ENCODE measurements at regions not wholly inside any gene's neighbourhood (a gene's known extent, or its start where the extent isn't known, plus 50 kb on each side); places are given as distances from the start of the nearest gene placed in this dataset.
"Not testable (repeated sequence)": the region's sequence is repeated elsewhere in the genome, so short reads cannot be mapped to it uniquely, and the experiment has no call there.

GRCh38 chr6:134398453-134398852, 80.5 kb upstream of the SGK1 start:
- no peaks in the 10 kb centered on the region for H3K9me3 ChIP-seq (ENCODE audit: low read length)
- H3K79me2 ChIP-seq (ENCODE audit: low read length): no peaks in the 10 kb centered on the region
- no peaks in the 10 kb centered on the region for H3K4me1 ChIP-seq (ENCODE audit: low read length)
- no peak overlapping the region for H3K27ac ChIP-seq (ENCODE audit: low read length)
- H3K9me2 ChIP-seq (replicated peaks; ENCODE audit: insufficient read depth, low read length): no peaks in the 10 kb centered on the region
- no peak overlapping the region for H2AFZ ChIP-seq (ENCODE audit: low read length)
- no peak for DNase-seq
- no peaks in the 10 kb centered on the region for H4K20me1 ChIP-seq (ENCODE audit: insufficient read depth, low read depth, low read length)
- no peak overlapping the region for H3K9ac ChIP-seq (ENCODE audit: low read length)
- no peak overlapping the region for H3K4me3 ChIP-seq (ENCODE audit: low read length)
- H3K36me3 ChIP-seq (ENCODE audit: insufficient read depth, low read length): no peaks in the 10 kb centered on the region
- H3K4me2 ChIP-seq (ENCODE audit: low read depth, low read length, poor library complexity, severe bottlenecking): no peak overlapping the region
- H3K27me3 ChIP-seq (ENCODE audit: low read length): no peaks in the 10 kb centered on the region

GRCh38 chr6:134397676-134398075, 79.8 kb upstream of the SGK1 start:
- H3K9me2 ChIP-seq (replicated peaks; ENCODE audit: insufficient read depth, low read length): no peaks in the 10 kb centered on the region
- H3K4me3 ChIP-seq (ENCODE audit: low read length): no peak overlapping the region
- no peaks in the 10 kb centered on the region for H3K4me1 ChIP-seq (ENCODE audit: low read length)
- no peaks in the 10 kb centered on the region for H4K20me1 ChIP-seq (ENCODE audit: insufficient read depth, low read depth, low read length)
- H3K9ac ChIP-seq (ENCODE audit: low read length): no peak overlapping the region
- no peak overlapping the region for H3K27ac ChIP-seq (ENCODE audit: low read length)
- H3K79me2 ChIP-seq (ENCODE audit: low read length): no peaks in the 10 kb centered on the region
- H2AFZ ChIP-seq (ENCODE audit: low read length): no peak overlapping the region
- H3K9me3 ChIP-seq (ENCODE audit: low read length): no peaks in the 10 kb centered on the region
- H3K27me3 ChIP-seq (ENCODE audit: low read length): no peaks in the 10 kb centered on the region
- DNase-seq: no peak
- H3K36me3 ChIP-seq (ENCODE audit: insufficient read depth, low read length): no peaks in the 10 kb centered on the region
- no peak overlapping the region for H3K4me2 ChIP-seq (ENCODE audit: low read depth, low read length, poor library complexity, severe bottlenecking)

- H3K4me1 ChIP-seq (ENCODE audit: low read length): no peaks in the 10 kb centered on the region
- no peak for DNase-seq
- no peak overlapping the region for H2AFZ ChIP-seq (ENCODE audit: low read length)
- H3K36me3 ChIP-seq (ENCODE audit: insufficient read depth, low read length): no peaks in the 10 kb centered on the region
- no peaks in the 10 kb centered on the region for H3K79me2 ChIP-seq (ENCODE audit: low read length)
- no peaks in the 10 kb centered on the region for H4K20me1 ChIP-seq (ENCODE audit: insufficient read depth, low read depth, low read length)
- no peak overlapping the region for H3K27ac ChIP-seq (ENCODE audit: low read length)
- no peak overlapping the region for H3K4me3 ChIP-seq (ENCODE audit: low read length)
- no peaks in the 10 kb centered on the region for H3K27me3 ChIP-seq (ENCODE audit: low read length)
- H3K9ac ChIP-seq (ENCODE audit: low read length): no peak overlapping the region
- no peaks in the 10 kb centered on the region for H3K9me3 ChIP-seq (ENCODE audit: low read length)
- no peak overlapping the region for H3K4me2 ChIP-seq (ENCODE audit: low read depth, low read length, poor library complexity, severe bottlenecking)
- H3K9me2 ChIP-seq (replicated peaks; ENCODE audit: insufficient read depth, low read length): no peaks in the 10 kb centered on the region
Measured at GRCh38 chr6:134394905-134395304, 77.0 kb upstream of the SGK1 start.

GRCh38 chr6:134394208-134394607, 76.3 kb upstream of the SGK1 start:
- no peak overlapping the region for H3K9ac ChIP-seq (ENCODE audit: low read length)
- no peak overlapping the region for H3K27ac ChIP-seq (ENCODE audit: low read length)
- H3K36me3 ChIP-seq (ENCODE audit: insufficient read depth, low read length): no peaks in the 10 kb centered on the region
- H3K79me2 ChIP-seq (ENCODE audit: low read length): no peaks in the 10 kb centered on the region
- H3K9me2 ChIP-seq (replicated peaks; ENCODE audit: insufficient read depth, low read length): no peaks in the 10 kb centered on the region
- DNase-seq: no peak
- no peak overlapping the region for H2AFZ ChIP-seq (ENCODE audit: low read length)
- H3K4me3 ChIP-seq (ENCODE audit: low read length): no peak overlapping the region
- H3K9me3 ChIP-seq (ENCODE audit: low read length): no peaks in the 10 kb centered on the region
- H4K20me1 ChIP-seq (ENCODE audit: insufficient read depth, low read depth, low read length): no peaks in the 10 kb centered on the region
- H3K4me1 ChIP-seq (ENCODE audit: low read length): no peaks in the 10 kb centered on the region
- H3K4me2 ChIP-seq (ENCODE audit: low read depth, low read length, poor library complexity, severe bottlenecking): no peak overlapping the region
- no peaks in the 10 kb centered on the region for H3K27me3 ChIP-seq (ENCODE audit: low read length)

- H3K4me1 ChIP-seq (ENCODE audit: low read length): no peaks in the 10 kb centered on the region
- DNase-seq: no peak
- H3K27me3 ChIP-seq (ENCODE audit: low read length): no peaks in the 10 kb centered on the region
- no peaks in the 10 kb centered on the region for H3K9me3 ChIP-seq (ENCODE audit: low read length)
- no peak overlapping the region for H3K4me3 ChIP-seq (ENCODE audit: low read length)
- H3K4me2 ChIP-seq (ENCODE audit: low read depth, low read length, poor library complexity, severe bottlenecking): no peak overlapping the region
- no peaks in the 10 kb centered on the region for H4K20me1 ChIP-seq (ENCODE audit: insufficient read depth, low read depth, low read length)
- H3K9me2 ChIP-seq (replicated peaks; ENCODE audit: insufficient read depth, low read length): no peaks in the 10 kb centered on the region
- no peak overlapping the region for H3K9ac ChIP-seq (ENCODE audit: low read length)
- H2AFZ ChIP-seq (ENCODE audit: low read length): no peak overlapping the region
- H3K36me3 ChIP-seq (ENCODE audit: insufficient read depth, low read length): no peaks in the 10 kb centered on the region
- no peak overlapping the region for H3K27ac ChIP-seq (ENCODE audit: low read length)
- H3K79me2 ChIP-seq (ENCODE audit: low read length): no peaks in the 10 kb centered on the region
Measured at GRCh38 chr6:134391205-134391604, 73.3 kb upstream of the SGK1 start.

GRCh38 chr6:134389658-134390057, 71.7 kb upstream of the SGK1 start:
- no peaks in the 10 kb centered on the region for H3K36me3 ChIP-seq (ENCODE audit: insufficient read depth, low read length)
- H3K9me3 ChIP-seq (ENCODE audit: low read length): no peaks in the 10 kb centered on the region
- no peak overlapping the region for H3K9ac ChIP-seq (ENCODE audit: low read length)
- H4K20me1 ChIP-seq (ENCODE audit: insufficient read depth, low read depth, low read length): no peaks in the 10 kb centered on the region
- no peak for DNase-seq
- H3K4me1 ChIP-seq (ENCODE audit: low read length): no peaks in the 10 kb centered on the region
- H3K27ac ChIP-seq (ENCODE audit: low read length): no peak overlapping the region
- no peaks in the 10 kb centered on the region for H3K79me2 ChIP-seq (ENCODE audit: low read length)
- H2AFZ ChIP-seq (ENCODE audit: low read length): no peak overlapping the region
- no peaks in the 10 kb centered on the region for H3K27me3 ChIP-seq (ENCODE audit: low read length)
- no peak overlapping the region for H3K4me2 ChIP-seq (ENCODE audit: low read depth, low read length, poor library complexity, severe bottlenecking)
- H3K4me3 ChIP-seq (ENCODE audit: low read length): no peak overlapping the region
- no peaks in the 10 kb centered on the region for H3K9me2 ChIP-seq (replicated peaks; ENCODE audit: insufficient read depth, low read length)

- H3K27ac ChIP-seq (ENCODE audit: low read length): no peak overlapping the region
- no peak overlapping the region for H3K4me2 ChIP-seq (ENCODE audit: low read depth, low read length, poor library complexity, severe bottlenecking)
- no peak overlapping the region for H3K9ac ChIP-seq (ENCODE audit: low read length)
- H3K9me3 ChIP-seq (ENCODE audit: low read length): no peaks in the 10 kb centered on the region
- no peak overlapping the region for H2AFZ ChIP-seq (ENCODE audit: low read length)
- H3K9me2 ChIP-seq (replicated peaks; ENCODE audit: insufficient read depth, low read length): no peaks in the 10 kb centered on the region
- H3K4me1 ChIP-seq (ENCODE audit: low read length): no peaks in the 10 kb centered on the region
- DNase-seq: no peak
- no peaks in the 10 kb centered on the region for H3K79me2 ChIP-seq (ENCODE audit: low read length)
- no peaks in the 10 kb centered on the region for H3K27me3 ChIP-seq (ENCODE audit: low read length)
- H3K36me3 ChIP-seq (ENCODE audit: insufficient read depth, low read length): no peaks in the 10 kb centered on the region
- H3K4me3 ChIP-seq (ENCODE audit: low read length): no peak overlapping the region
- no peaks in the 10 kb centered on the region for H4K20me1 ChIP-seq (ENCODE audit: insufficient read depth, low read depth, low read length)
Measured at GRCh38 chr6:134389129-134389528, 71.2 kb upstream of the SGK1 start.

GRCh38 chr6:134386482-134386881, 68.6 kb upstream of the SGK1 start:
- H3K9me3 ChIP-seq (ENCODE audit: low read length); DNase-seq; H3K4me1 ChIP-seq (ENCODE audit: low read length); H3K4me2 ChIP-seq (ENCODE audit: low read depth, low read length, poor library complexity, severe bottlenecking); H3K9me2 ChIP-seq (replicated peaks; ENCODE audit: insufficient read depth, low read length); H3K27me3 ChIP-seq (ENCODE audit: low read length); H3K36me3 ChIP-seq (ENCODE audit: insufficient read depth, low read length); H3K9ac ChIP-seq (ENCODE audit: low read length); H3K79me2 ChIP-seq (ENCODE audit: low read length); H3K27ac ChIP-seq (ENCODE audit: low read length); H2AFZ ChIP-seq (ENCODE audit: low read length); H4K20me1 ChIP-seq (ENCODE audit: insufficient read depth, low read depth, low read length); H3K4me3 ChIP-seq (ENCODE audit: low read length): not testable (repeated sequence)

- Histone ChIP-seq H3K9ac (ENCODE audit: low read length) (no peak overlapping the region), H3K27me3 (ENCODE audit: low read length) (no peaks in the 10 kb centered on the region), H3K9me3 (ENCODE audit: low read length) (no peaks in the 10 kb centered on the region), H3K79me2 (ENCODE audit: low read length) (no peaks in the 10 kb centered on the region), H3K36me3 (ENCODE audit: insufficient read depth, low read length) (no peaks in the 10 kb centered on the region), H3K27ac (ENCODE audit: low read length) (no peak overlapping the region), H3K4me3 (ENCODE audit: low read length) (no peak overlapping the region), H3K9me2 (replicated peaks; ENCODE audit: insufficient read depth, low read length) (no peaks in the 10 kb centered on the region), H3K4me2 (ENCODE audit: low read depth, low read length, poor library complexity, severe bottlenecking) (no peak overlapping the region), H2AFZ (ENCODE audit: low read length) (no peak overlapping the region), H3K4me1 (ENCODE audit: low read length) (peaks cover 5% of the 10 kb centered on the region), H4K20me1 (ENCODE audit: insufficient read depth, low read depth, low read length) (no peaks in the 10 kb centered on the region)
- no peak for DNase-seq
Measured at GRCh38 chr6:134381959-134382358, 64.0 kb upstream of the SGK1 start.

All from Karpas-422 (cell line).